Activated CD8-positive, alpha-beta memory T cell treated with anti-CD3 and anti-CD28 coated beads, Interleukin-2, amount 10 ng/mL, durations not matched to agents 7 days and 5 days (primary cell): ENCODE measurements at regions not wholly inside any gene's neighbourhood (a gene's known extent, or its start where the extent isn't known, plus 50 kb on each side); places are given as distances from the start of the nearest gene placed in this dataset.
A peak's percentile ranks its signal among the peaks of the same experiment; 100 is the strongest.
"Not testable (repeated sequence)": the region's sequence is repeated elsewhere in the genome, so short reads cannot be mapped to it uniquely, and the experiment has no call there.

Source experiments
- ATAC-seq: fragments of 150-1000 bp; cut with Tn5 transposase; one replicate; pipeline ENCODE4 v1.10.0; 2021; ENCODE audit warnings: moderate library complexity
- CTCF ChIA-PET: fragments of 350-600 bp; sonication (Branson Sonifier 250); formaldehyde crosslinking; loops from one replicate; lab custom pipeline; 2021; ENCODE audit warnings: antibody characterized with exemption; lab: Charles Lee
- DNase-seq: peaks from one replicate; pipeline ENCODE4 v3.0.0-alpha.2; 2020
- H3K27ac Mint-ChIP-seq: one replicate; pipeline ENCODE4 v1.8.0; 2021; ENCODE audit warnings: mild to moderate bottlenecking, mixed read lengths
- H3K27me3 Mint-ChIP-seq: one replicate; pipeline ENCODE4 v1.8.0; 2021; ENCODE audit warnings: mixed read lengths
- H3K36me3 Mint-ChIP-seq: one replicate; pipeline ENCODE4 v1.8.0; 2021; ENCODE audit warnings: mild to moderate bottlenecking, mixed read lengths
- H3K4me1 Mint-ChIP-seq: one replicate; pipeline ENCODE4 v1.8.0; 2021; ENCODE audit warnings: mixed read lengths
- H3K4me3 Mint-ChIP-seq: one replicate; pipeline ENCODE4 v1.8.0; 2021; ENCODE audit warnings: mild to moderate bottlenecking, moderate library complexity, mixed read lengths
- H3K9me3 Mint-ChIP-seq: one replicate; pipeline ENCODE4 v1.8.0; 2022; ENCODE audit warnings: low read depth, mixed read lengths

GRCh38 chrX:95885074-95885473 lies 799.6 kb upstream of the DIAPH2 start:
- no peak for ATAC-seq
- no peak overlapping the region for H3K4me3 Mint-ChIP-seq
- H3K27ac Mint-ChIP-seq: no peak overlapping the region
- no peaks in the 10 kb centered on the region for H3K36me3 Mint-ChIP-seq
- no peaks in the 10 kb centered on the region for H3K9me3 Mint-ChIP-seq
- DNase-seq: no peak
- no peaks in the 10 kb centered on the region for H3K27me3 Mint-ChIP-seq
- H3K4me1 Mint-ChIP-seq: no peaks in the 10 kb centered on the region
- CTCF ChIA-PET: no interaction called here

- Mint-ChIP-seq H3K36me3 (no peaks in the 10 kb centered on the region), H3K4me1 (no peaks in the 10 kb centered on the region), H3K9me3 (no peaks in the 10 kb centered on the region), H3K27ac (no peak overlapping the region), H3K27me3 (no peaks in the 10 kb centered on the region), H3K4me3 (no peak overlapping the region)
- ATAC-seq (no peak), DNase-seq (no peak)
- CTCF ChIA-PET: no interaction called here
These were observed 795.4 kb upstream of the DIAPH2 start for GRCh38 chrX:95889279-95889678.

GRCh38 chrX:95893636-95894035 lies 791.0 kb upstream of the DIAPH2 start:
- H3K4me1 Mint-ChIP-seq: no peaks in the 10 kb centered on the region
- no peaks in the 10 kb centered on the region for H3K9me3 Mint-ChIP-seq
- no peak overlapping the region for H3K27ac Mint-ChIP-seq
- CTCF ChIA-PET: no interaction called here
- ATAC-seq (no peak), DNase-seq (no peak)
- H3K4me3 Mint-ChIP-seq: no peak overlapping the region
- no peaks in the 10 kb centered on the region for H3K36me3 Mint-ChIP-seq
- H3K27me3 Mint-ChIP-seq: no peaks in the 10 kb centered on the region

- H3K9me3 Mint-ChIP-seq: no peaks in the 10 kb centered on the region
- H3K27me3 Mint-ChIP-seq: no peaks in the 10 kb centered on the region
- H3K4me1 Mint-ChIP-seq: no peaks in the 10 kb centered on the region
- no peak for DNase-seq
- ATAC-seq: no peak
- H3K4me3 Mint-ChIP-seq: no peak overlapping the region
- no peak overlapping the region for H3K27ac Mint-ChIP-seq
- no peaks in the 10 kb centered on the region for H3K36me3 Mint-ChIP-seq
- CTCF ChIA-PET: no interaction called here
These were observed 781.2 kb upstream of the DIAPH2 start for GRCh38 chrX:95903490-95903889.

GRCh38 chrX:95903975-95904374 lies 780.7 kb upstream of the DIAPH2 start:
- CTCF ChIA-PET: no interaction called here
- DNase-seq (no peak), ATAC-seq (no peak)
- Mint-ChIP-seq H3K4me1 (no peaks in the 10 kb centered on the region), H3K27me3 (no peaks in the 10 kb centered on the region), H3K9me3 (no peaks in the 10 kb centered on the region), H3K4me3 (no peak overlapping the region), H3K36me3 (no peaks in the 10 kb centered on the region), H3K27ac (no peak overlapping the region)

- CTCF ChIA-PET: no interaction called here
- H3K27me3 Mint-ChIP-seq: no peaks in the 10 kb centered on the region
- no peak overlapping the region for H3K4me3 Mint-ChIP-seq
- H3K9me3 Mint-ChIP-seq: no peaks in the 10 kb centered on the region
- H3K27ac Mint-ChIP-seq: peak overlapping the region; percentile 46
- DNase-seq (no peak), ATAC-seq (no peak)
- no peaks in the 10 kb centered on the region for H3K36me3 Mint-ChIP-seq
- no peaks in the 10 kb centered on the region for H3K4me1 Mint-ChIP-seq
These were observed 777.6 kb upstream of the DIAPH2 start for GRCh38 chrX:95907081-95907480.

GRCh38 chrX:95911062-95911461 lies 773.6 kb upstream of the DIAPH2 start:
- Mint-ChIP-seq H3K4me1 (no peaks in the 10 kb centered on the region), H3K27ac (no peak overlapping the region), H3K36me3 (no peaks in the 10 kb centered on the region), H3K27me3 (no peaks in the 10 kb centered on the region), H3K9me3 (no peaks in the 10 kb centered on the region), H3K4me3 (no peak overlapping the region)
- DNase-seq (no peak), ATAC-seq (no peak)
- CTCF ChIA-PET: no interaction called here

GRCh38 chrX:95919605-95920004 lies 765.0 kb upstream of the DIAPH2 start:
- Mint-ChIP-seq H3K9me3 (peaks cover 6% of the 10 kb centered on the region), H3K27me3 (no peaks in the 10 kb centered on the region), H3K4me1 (no peaks in the 10 kb centered on the region), H3K4me3 (no peak overlapping the region), H3K36me3 (no peaks in the 10 kb centered on the region), H3K27ac (no peak overlapping the region)
- ATAC-seq (no peak), DNase-seq (no peak)
- CTCF ChIA-PET: no interaction called here

GRCh38 chrX:95945528-95945927 lies 739.1 kb upstream of the DIAPH2 start:
- Mint-ChIP-seq H3K4me3 (no peak overlapping the region), H3K27ac (no peak overlapping the region), H3K9me3 (no peaks in the 10 kb centered on the region), H3K36me3 (no peaks in the 10 kb centered on the region), H3K4me1 (no peaks in the 10 kb centered on the region), H3K27me3 (no peaks in the 10 kb centered on the region)
- CTCF ChIA-PET: no interaction called here
- ATAC-seq (no peak), DNase-seq (no peak)

GRCh38 chrX:95949588-95949987 lies 735.1 kb upstream of the DIAPH2 start:
- DNase-seq (no peak), ATAC-seq (no peak)
- CTCF ChIA-PET: no interaction called here
- no peaks in the 10 kb centered on the region for H3K27me3 Mint-ChIP-seq
- H3K27ac Mint-ChIP-seq: no peak overlapping the region
- H3K4me1 Mint-ChIP-seq: no peaks in the 10 kb centered on the region
- H3K9me3 Mint-ChIP-seq: no peaks in the 10 kb centered on the region
- no peak overlapping the region for H3K4me3 Mint-ChIP-seq
- no peaks in the 10 kb centered on the region for H3K36me3 Mint-ChIP-seq

- no peaks in the 10 kb centered on the region for H3K4me1 Mint-ChIP-seq
- ATAC-seq: no peak
- no peak overlapping the region for H3K27ac Mint-ChIP-seq
- no peaks in the 10 kb centered on the region for H3K27me3 Mint-ChIP-seq
- no peak overlapping the region for H3K4me3 Mint-ChIP-seq
- no peaks in the 10 kb centered on the region for H3K36me3 Mint-ChIP-seq
- H3K9me3 Mint-ChIP-seq: no peaks in the 10 kb centered on the region
- DNase-seq: no peak
- CTCF ChIA-PET: no interaction called here
These were observed 734.0 kb upstream of the DIAPH2 start for GRCh38 chrX:95950679-95951078.

- DNase-seq (no peak), ATAC-seq (no peak)
- CTCF ChIA-PET: no interaction called here
- Mint-ChIP-seq H3K27ac (no peak overlapping the region), H3K4me1 (no peaks in the 10 kb centered on the region), H3K36me3 (no peaks in the 10 kb centered on the region), H3K9me3 (peaks cover under 1% of the 10 kb centered on the region), H3K4me3 (no peak overlapping the region), H3K27me3 (no peaks in the 10 kb centered on the region)
These were observed 731.1 kb upstream of the DIAPH2 start for GRCh38 chrX:95953564-95953963.

- Mint-ChIP-seq H3K27me3 (no peaks in the 10 kb centered on the region), H3K27ac (no peak overlapping the region), H3K4me1 (no peaks in the 10 kb centered on the region), H3K4me3 (no peak overlapping the region), H3K36me3 (no peaks in the 10 kb centered on the region), H3K9me3 (peaks cover 6% of the 10 kb centered on the region)
- DNase-seq (no peak), ATAC-seq (no peak)
- CTCF ChIA-PET: no interaction called here
These were observed 727.9 kb upstream of the DIAPH2 start for GRCh38 chrX:95956745-95957144.

- H3K27ac Mint-ChIP-seq, H3K4me1 Mint-ChIP-seq, H3K9me3 Mint-ChIP-seq, DNase-seq, CTCF ChIA-PET, H3K4me3 Mint-ChIP-seq, ATAC-seq, H3K27me3 Mint-ChIP-seq, H3K36me3 Mint-ChIP-seq: not testable (repeated sequence)
These were observed 711.1 kb upstream of the DIAPH2 start for GRCh38 chrX:95973456-95974095.

GRCh38 chrX:95974096-95974470 lies 710.6 kb upstream of the DIAPH2 start:
- no peaks in the 10 kb centered on the region for H3K4me1 Mint-ChIP-seq
- no peak overlapping the region for H3K27ac Mint-ChIP-seq
- no peak for ATAC-seq

More at GRCh38 chrX:95974096-95974470, 710.6 kb upstream of the DIAPH2 start:
- DNase-seq: no peak
- Mint-ChIP-seq H3K4me3 (no peak overlapping the region), H3K27me3 (no peaks in the 10 kb centered on the region), H3K36me3 (no peaks in the 10 kb centered on the region), H3K9me3 (no peaks in the 10 kb centered on the region)
- CTCF ChIA-PET: no interaction called here
